DND-41 (cell line): ENCODE measurements at regions not wholly inside any gene's neighbourhood (a gene's known extent, or its start where the extent isn't known, plus 50 kb on each side); places are given as distances from the start of the nearest gene placed in this dataset.

Source experiments
- EZH2 ChIP-seq: IDR thresholded peaks from 3 replicates; pipeline ENCODE4 v1.6.1; 2012; ENCODE audit warnings: borderline replicate concordance, low read depth, mild to moderate bottlenecking, moderate library complexity, low read length, inconsistent platforms; ENCODE audit not compliant: severe bottlenecking
- TF ChIP-seq, protein P1 (sequence below): IDR thresholded peaks from 2 replicates; pipeline ENCODE4 v1.5.1; 2012; ENCODE audit warnings: borderline replicate concordance, low read length, moderate library complexity, mild to moderate bottlenecking; ENCODE audit not compliant: poor library complexity, severe bottlenecking; ENCODE audit errors: extremely low read depth

DNA sequence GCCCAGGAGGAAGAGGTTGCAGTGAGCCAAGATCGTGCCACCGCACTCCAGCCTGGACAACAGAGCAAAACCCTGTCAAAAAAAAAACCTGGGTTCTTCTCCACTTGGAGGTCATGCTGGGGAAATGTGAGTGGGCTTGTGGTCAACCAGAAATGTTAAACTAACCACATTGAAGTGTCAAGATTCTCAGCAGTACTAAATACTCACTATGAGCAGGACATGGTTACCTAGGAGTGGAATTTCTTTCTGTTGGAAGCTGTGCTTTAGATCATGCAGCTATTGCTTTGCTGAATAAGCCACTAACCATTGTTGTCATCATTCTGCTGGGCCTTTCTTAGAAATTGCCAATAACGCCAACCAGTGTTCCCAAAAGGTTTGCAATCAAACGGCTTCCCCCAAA lies 253.3 kb upstream of the TSHZ3 start:
- TF ChIP-seq, protein P1, sequence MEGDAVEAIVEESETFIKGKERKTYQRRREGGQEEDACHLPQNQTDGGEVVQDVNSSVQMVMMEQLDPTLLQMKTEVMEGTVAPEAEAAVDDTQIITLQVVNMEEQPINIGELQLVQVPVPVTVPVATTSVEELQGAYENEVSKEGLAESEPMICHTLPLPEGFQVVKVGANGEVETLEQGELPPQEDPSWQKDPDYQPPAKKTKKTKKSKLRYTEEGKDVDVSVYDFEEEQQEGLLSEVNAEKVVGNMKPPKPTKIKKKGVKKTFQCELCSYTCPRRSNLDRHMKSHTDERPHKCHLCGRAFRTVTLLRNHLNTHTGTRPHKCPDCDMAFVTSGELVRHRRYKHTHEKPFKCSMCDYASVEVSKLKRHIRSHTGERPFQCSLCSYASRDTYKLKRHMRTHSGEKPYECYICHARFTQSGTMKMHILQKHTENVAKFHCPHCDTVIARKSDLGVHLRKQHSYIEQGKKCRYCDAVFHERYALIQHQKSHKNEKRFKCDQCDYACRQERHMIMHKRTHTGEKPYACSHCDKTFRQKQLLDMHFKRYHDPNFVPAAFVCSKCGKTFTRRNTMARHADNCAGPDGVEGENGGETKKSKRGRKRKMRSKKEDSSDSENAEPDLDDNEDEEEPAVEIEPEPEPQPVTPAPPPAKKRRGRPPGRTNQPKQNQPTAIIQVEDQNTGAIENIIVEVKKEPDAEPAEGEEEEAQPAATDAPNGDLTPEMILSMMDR = no peak
- TF ChIP-seq EZH2 = no peak
